ENCODE measurements at regions not wholly inside any gene's neighbourhood (a gene's known extent, or its start where the extent isn't known, plus 50 kb on each side); places are given as distances from the start of the nearest gene placed in this dataset.
"Not testable (repeated sequence)": the region's sequence is repeated elsewhere in the genome, so short reads cannot be mapped to it uniquely, and the experiment has no call there.

- H3K4me3 ChIP-seq (ENCODE audit: low read length) = no peak overlapping the region
- H3K9ac ChIP-seq (ENCODE audit: low read length) = no peak overlapping the region
- no peaks in the 10 kb centered on the region for H3K9me3 ChIP-seq (ENCODE audit: control insufficient read depth, low read depth, low read length)
- H3K36me3 ChIP-seq (ENCODE audit: control insufficient read depth, low read depth, low read length) = no peaks in the 10 kb centered on the region
- peaks cover 11% of the 10 kb centered on the region for H3K4me1 ChIP-seq (ENCODE audit: control insufficient read depth, low read depth, low read length)
- no peak overlapping the region for H3K27ac ChIP-seq (ENCODE audit: low read length)
- H3K27me3 ChIP-seq (ENCODE audit: control insufficient read depth, insufficient read depth, low read length) = no peaks in the 10 kb centered on the region
Observed at GRCh38 chr2:60356346-60356745, 197.1 kb downstream of the BCL11A start.

DNA sequence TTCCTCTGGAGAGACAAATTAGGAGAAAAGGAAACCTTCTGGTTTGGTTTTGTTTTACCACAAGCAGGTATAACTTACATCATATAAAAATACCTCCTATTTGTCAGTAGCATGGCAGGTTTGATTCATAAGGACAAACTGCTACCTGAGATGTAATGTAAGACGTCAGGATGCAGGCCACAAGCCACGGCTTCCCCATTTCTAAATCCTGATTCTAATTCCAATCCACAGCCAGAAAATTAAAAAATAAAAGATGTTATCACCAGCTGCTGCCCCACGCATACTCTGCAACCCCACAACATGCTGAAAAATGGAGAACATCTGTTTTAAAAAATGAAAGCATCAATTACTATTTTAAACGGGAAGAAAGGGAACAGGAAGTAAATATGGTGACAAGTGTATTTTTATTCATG, 197.6 kb downstream of the BCL11A start:
- H3K9ac ChIP-seq (ENCODE audit: low read length) = no peak overlapping the region
- no peak overlapping the region for H3K4me3 ChIP-seq (ENCODE audit: low read length)
- H3K27me3 ChIP-seq (ENCODE audit: control insufficient read depth, insufficient read depth, low read length) = no peaks in the 10 kb centered on the region
- H3K27ac ChIP-seq (ENCODE audit: low read length) = no peak overlapping the region
- H3K4me1 ChIP-seq (ENCODE audit: control insufficient read depth, low read depth, low read length) = peaks cover 11% of the 10 kb centered on the region
- no peaks in the 10 kb centered on the region for H3K9me3 ChIP-seq (ENCODE audit: control insufficient read depth, low read depth, low read length)
- no peaks in the 10 kb centered on the region for H3K36me3 ChIP-seq (ENCODE audit: control insufficient read depth, low read depth, low read length)

DNA sequence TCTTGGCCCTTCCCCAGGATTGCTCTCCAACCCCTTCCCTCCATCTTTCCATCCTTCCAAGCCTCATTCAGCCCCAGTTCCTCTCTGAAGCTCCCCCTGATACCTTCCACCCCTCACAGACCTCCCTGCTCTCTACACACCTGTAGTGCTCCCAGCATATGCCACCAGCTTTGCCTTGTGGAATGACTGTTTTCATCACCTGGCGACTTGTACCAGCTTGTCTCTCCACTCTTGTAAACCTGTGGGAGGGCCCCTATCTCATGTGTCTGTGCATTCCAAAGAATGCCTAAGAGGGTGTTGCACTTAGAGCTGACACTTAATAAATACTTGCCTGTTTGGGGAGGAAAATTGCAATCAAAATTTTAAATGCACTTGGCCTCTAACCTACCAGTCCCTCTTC, 198.7 kb downstream of the BCL11A start:
- no peak overlapping the region for H3K4me3 ChIP-seq (ENCODE audit: low read length)
- H3K36me3 ChIP-seq (ENCODE audit: control insufficient read depth, low read depth, low read length) = no peaks in the 10 kb centered on the region
- H3K9me3 ChIP-seq (ENCODE audit: control insufficient read depth, low read depth, low read length) = no peaks in the 10 kb centered on the region
- H3K9ac ChIP-seq (ENCODE audit: low read length) = no peak overlapping the region
- H3K27me3 ChIP-seq (ENCODE audit: control insufficient read depth, insufficient read depth, low read length) = no peaks in the 10 kb centered on the region
- H3K27ac ChIP-seq (ENCODE audit: low read length) = no peak overlapping the region
- peaks cover 11% of the 10 kb centered on the region for H3K4me1 ChIP-seq (ENCODE audit: control insufficient read depth, low read depth, low read length)

DNA sequence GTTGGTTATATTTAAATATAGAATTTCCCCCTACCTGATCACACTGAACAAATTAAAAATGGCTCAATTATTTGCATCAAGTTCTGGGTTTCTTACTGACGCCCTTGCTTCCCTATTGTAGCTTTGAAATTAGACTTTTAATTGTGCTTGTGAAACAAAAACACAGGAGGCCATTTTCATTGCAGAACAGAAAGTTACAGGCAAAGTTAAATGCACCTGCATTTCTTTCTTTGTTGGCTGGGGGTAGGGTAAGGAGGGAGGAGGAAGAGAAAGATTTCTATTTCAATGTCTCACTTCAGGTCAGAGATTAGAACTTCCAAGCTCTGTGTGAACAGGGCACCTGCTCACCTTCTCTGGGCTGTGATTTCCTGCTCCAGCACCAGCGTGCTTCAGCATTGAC, 199.6 kb downstream of the BCL11A start:
- Histone ChIP-seq H3K9ac (ENCODE audit: low read length) (no peak overlapping the region), H3K36me3 (ENCODE audit: control insufficient read depth, low read depth, low read length) (no peaks in the 10 kb centered on the region), H3K4me3 (ENCODE audit: low read length) (no peak overlapping the region), H3K27me3 (ENCODE audit: control insufficient read depth, insufficient read depth, low read length) (no peaks in the 10 kb centered on the region), H3K4me1 (ENCODE audit: control insufficient read depth, low read depth, low read length) (peaks cover 11% of the 10 kb centered on the region), H3K27ac (ENCODE audit: low read length) (no peak overlapping the region), H3K9me3 (ENCODE audit: control insufficient read depth, low read depth, low read length) (no peaks in the 10 kb centered on the region)

- H3K27ac ChIP-seq (ENCODE audit: low read length) = no peak overlapping the region
- no peaks in the 10 kb centered on the region for H3K9me3 ChIP-seq (ENCODE audit: control insufficient read depth, low read depth, low read length)
- no peak overlapping the region for H3K9ac ChIP-seq (ENCODE audit: low read length)
- H3K36me3 ChIP-seq (ENCODE audit: control insufficient read depth, low read depth, low read length) = no peaks in the 10 kb centered on the region
- peaks cover 11% of the 10 kb centered on the region for H3K4me1 ChIP-seq (ENCODE audit: control insufficient read depth, low read depth, low read length)
- no peaks in the 10 kb centered on the region for H3K27me3 ChIP-seq (ENCODE audit: control insufficient read depth, insufficient read depth, low read length)
- no peak overlapping the region for H3K4me3 ChIP-seq (ENCODE audit: low read length)
Observed at GRCh38 chr2:60353406-60353800, 200.1 kb downstream of the BCL11A start.

DNA sequence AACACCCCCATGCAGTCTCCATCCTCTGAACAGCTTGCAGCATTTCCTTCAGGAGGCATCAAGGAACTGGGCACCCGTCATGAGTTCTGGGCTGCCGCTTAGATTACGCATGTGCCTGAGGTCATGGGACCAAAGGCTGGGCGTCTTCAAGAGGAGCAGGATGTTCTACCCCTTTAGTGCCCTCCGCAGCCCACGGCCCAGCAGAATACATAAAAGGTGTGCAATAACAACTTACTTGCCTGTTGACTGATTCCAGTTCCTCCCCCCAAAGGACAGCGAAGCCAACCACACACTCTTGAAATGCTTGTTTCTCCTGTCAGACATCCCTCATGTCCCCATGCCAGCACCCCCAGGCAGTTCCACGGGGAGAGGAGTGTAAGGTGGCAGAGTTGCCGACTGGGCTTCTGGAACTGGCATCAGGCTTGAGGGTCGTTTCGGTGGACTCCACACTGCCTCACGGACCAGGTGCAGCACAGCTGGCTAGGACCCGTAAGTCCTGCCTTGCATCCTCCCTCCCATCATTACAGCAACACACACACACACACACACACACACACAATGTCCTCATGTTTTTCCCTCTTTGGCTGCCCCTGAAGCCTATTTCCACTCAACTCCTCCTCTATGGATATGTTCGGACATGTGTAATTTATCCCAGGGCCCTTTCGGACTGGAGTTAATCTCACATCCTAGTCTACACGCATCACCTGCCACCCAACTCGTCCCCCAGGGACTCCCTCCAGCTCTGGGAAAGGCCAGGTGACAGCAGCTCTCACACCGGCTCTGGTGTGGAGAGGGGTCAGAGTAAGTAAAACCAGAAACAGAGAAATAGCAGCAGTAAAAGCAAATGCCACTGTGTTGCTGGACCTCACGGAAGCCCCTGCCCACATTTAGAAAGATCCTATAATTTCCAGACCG, 200.7 kb downstream of the BCL11A start:
- Histone ChIP-seq H3K36me3 (ENCODE audit: control insufficient read depth, low read depth, low read length) (no peaks in the 10 kb centered on the region), H3K27ac (ENCODE audit: low read length) (no peak overlapping the region), H3K9me3 (ENCODE audit: control insufficient read depth, low read depth, low read length) (no peaks in the 10 kb centered on the region), H3K9ac (ENCODE audit: low read length) (no peak overlapping the region), H3K4me3 (ENCODE audit: low read length) (no peak overlapping the region), H3K27me3 (ENCODE audit: control insufficient read depth, insufficient read depth, low read length) (no peaks in the 10 kb centered on the region), H3K4me1 (ENCODE audit: control insufficient read depth, low read depth, low read length) (peaks cover 11% of the 10 kb centered on the region)

- Histone ChIP-seq H3K36me3 (ENCODE audit: control insufficient read depth, low read depth, low read length) (no peaks in the 10 kb centered on the region), H3K4me3 (ENCODE audit: low read length) (no peak overlapping the region), H3K4me1 (ENCODE audit: control insufficient read depth, low read depth, low read length) (peaks cover 11% of the 10 kb centered on the region)
Observed at GRCh38 chr2:60351802-60352201, 201.7 kb downstream of the BCL11A start.

GRCh38 chr2:60351321-60351720, 202.1 kb downstream of the BCL11A start:
- Histone ChIP-seq H3K9me3 (ENCODE audit: control insufficient read depth, low read depth, low read length) (no peaks in the 10 kb centered on the region), H3K4me3 (ENCODE audit: low read length) (no peak overlapping the region), H3K4me1 (ENCODE audit: control insufficient read depth, low read depth, low read length) (peaks cover 11% of the 10 kb centered on the region), H3K27me3 (ENCODE audit: control insufficient read depth, insufficient read depth, low read length) (no peaks in the 10 kb centered on the region), H3K36me3 (ENCODE audit: control insufficient read depth, low read depth, low read length) (no peaks in the 10 kb centered on the region), H3K9ac (ENCODE audit: low read length) (no peak overlapping the region), H3K27ac (ENCODE audit: low read length) (no peak overlapping the region)

More at GRCh38 chr2:60351802-60352201, 201.7 kb downstream of the BCL11A start:
- Histone ChIP-seq H3K27me3 (ENCODE audit: control insufficient read depth, insufficient read depth, low read length) (no peaks in the 10 kb centered on the region), H3K9me3 (ENCODE audit: control insufficient read depth, low read depth, low read length) (no peaks in the 10 kb centered on the region), H3K27ac (ENCODE audit: low read length) (no peak overlapping the region), H3K9ac (ENCODE audit: low read length) (no peak overlapping the region)

GRCh38 chr2:60350791-60351190, 202.7 kb downstream of the BCL11A start:
- Histone ChIP-seq H3K4me3 (ENCODE audit: low read length) (no peak overlapping the region), H3K36me3 (ENCODE audit: control insufficient read depth, low read depth, low read length) (no peaks in the 10 kb centered on the region), H3K4me1 (ENCODE audit: control insufficient read depth, low read depth, low read length) (peaks cover 11% of the 10 kb centered on the region), H3K27me3 (ENCODE audit: control insufficient read depth, insufficient read depth, low read length) (no peaks in the 10 kb centered on the region), H3K9me3 (ENCODE audit: control insufficient read depth, low read depth, low read length) (no peaks in the 10 kb centered on the region), H3K9ac (ENCODE audit: low read length) (no peak overlapping the region), H3K27ac (ENCODE audit: low read length) (no peak overlapping the region)

- Histone ChIP-seq H3K27me3 (ENCODE audit: control insufficient read depth, insufficient read depth, low read length) (no peaks in the 10 kb centered on the region), H3K4me1 (ENCODE audit: control insufficient read depth, low read depth, low read length) (no peaks in the 10 kb centered on the region), H3K9ac (ENCODE audit: low read length) (no peak overlapping the region), H3K4me3 (ENCODE audit: low read length) (no peak overlapping the region), H3K27ac (ENCODE audit: low read length) (no peak overlapping the region), H3K9me3 (ENCODE audit: control insufficient read depth, low read depth, low read length) (no peaks in the 10 kb centered on the region), H3K36me3 (ENCODE audit: control insufficient read depth, low read depth, low read length) (no peaks in the 10 kb centered on the region)
Observed at GRCh38 chr2:60347781-60348180, 205.7 kb downstream of the BCL11A start.

GRCh38 chr2:60342491-60342890, 211.0 kb downstream of the BCL11A start:
- not testable (repeated sequence) for H3K27me3 ChIP-seq (ENCODE audit: control insufficient read depth, insufficient read depth, low read length); H3K4me1 ChIP-seq (ENCODE audit: control insufficient read depth, low read depth, low read length); H3K27ac ChIP-seq (ENCODE audit: low read length); H3K36me3 ChIP-seq (ENCODE audit: control insufficient read depth, low read depth, low read length); H3K9ac ChIP-seq (ENCODE audit: low read length); H3K4me3 ChIP-seq (ENCODE audit: low read length); H3K9me3 ChIP-seq (ENCODE audit: control insufficient read depth, low read depth, low read length)

GRCh38 chr2:60341151-60341550, 212.3 kb downstream of the BCL11A start:
- no peaks in the 10 kb centered on the region for H3K4me1 ChIP-seq (ENCODE audit: control insufficient read depth, low read depth, low read length)
- no peaks in the 10 kb centered on the region for H3K9me3 ChIP-seq (ENCODE audit: control insufficient read depth, low read depth, low read length)
- H3K27ac ChIP-seq (ENCODE audit: low read length) = no peak overlapping the region
- H3K4me3 ChIP-seq (ENCODE audit: low read length) = no peak overlapping the region
- no peaks in the 10 kb centered on the region for H3K36me3 ChIP-seq (ENCODE audit: control insufficient read depth, low read depth, low read length)
- H3K27me3 ChIP-seq (ENCODE audit: control insufficient read depth, insufficient read depth, low read length) = no peaks in the 10 kb centered on the region
- no peak overlapping the region for H3K9ac ChIP-seq (ENCODE audit: low read length)

All from iPS-18a (cell line).